ENCODE measurements at regions not wholly inside any gene's neighbourhood (a gene's known extent, or its start where the extent isn't known, plus 50 kb on each side); places are given as distances from the start of the nearest gene placed in this dataset.
"Not testable (repeated sequence)": the region's sequence is repeated elsewhere in the genome, so short reads cannot be mapped to it uniquely, and the experiment has no call there.

- no peak for DNase-seq
Measured at GRCh38 chr7:79531905-79532664, 78.6 kb upstream of the MAGI2 start.

- no peak for DNase-seq
Measured at GRCh38 chr7:79531116-79531515, 77.6 kb upstream of the MAGI2 start.

GRCh38 chr7:79529881-79530235 lies 76.4 kb upstream of the MAGI2 start:
- no peak for DNase-seq

- DNase-seq, result no peak
Measured at GRCh38 chr7:79529214-79529880, 75.9 kb upstream of the MAGI2 start.

GRCh38 chr7:79528421-79528820 lies 75.0 kb upstream of the MAGI2 start:
- no peak for DNase-seq

GRCh38 chr7:79524048-79524447 lies 70.6 kb upstream of the MAGI2 start:
- DNase-seq, result no peak

GRCh38 chr7:79523436-79523835 lies 70.0 kb upstream of the MAGI2 start:
- no peak for DNase-seq

- DNase-seq, result no peak
Measured at GRCh38 chr7:79520543-79520942, 67.1 kb upstream of the MAGI2 start.

- no peak for DNase-seq
Measured at GRCh38 chr7:79515358-79515757, 61.9 kb upstream of the MAGI2 start.

GRCh38 chr7:79513261-79513660 lies 59.8 kb upstream of the MAGI2 start:
- DNase-seq, result no peak

GRCh38 chr7:79512261-79512660 lies 58.8 kb upstream of the MAGI2 start:
- DNase-seq, result no peak

- not testable (repeated sequence) for DNase-seq
Measured at GRCh38 chr7:79511056-79511455, 57.6 kb upstream of the MAGI2 start.

GRCh38 chr7:79507131-79507530 lies 53.7 kb upstream of the MAGI2 start:
- no peak for DNase-seq

- no peak for DNase-seq
Measured at GRCh38 chr7:79506481-79506880, 53.0 kb upstream of the MAGI2 start.

- DNase-seq, result peak in 1 of 2 donors; percentile 20
Measured at GRCh38 chr7:79504607-79505389, 51.3 kb upstream of the MAGI2 start.
